Right lobe of liver (tissue), 4 donors: ENCODE measurements at regions not wholly inside any gene's neighbourhood (a gene's known extent, or its start where the extent isn't known, plus 50 kb on each side); places are given as distances from the start of the nearest gene placed in this dataset.

Source experiments
- CTCF ChIP-seq, 4 donors: fragments of 200-600 bp in 3 of 4; fragments of 450-650 bp in 1 of 4; IDR thresholded peaks; one replicate each; pipeline versions ENCODE4 v1.5.1 to v1.8.0; 2016 to 2022; ENCODE audit warnings: antibody characterized with exemption in 4 of 4, mild to moderate bottlenecking in 2 of 4
- POLR2A ChIP-seq: fragments of 450-650 bp; IDR thresholded peaks from one replicate; pipeline ENCODE4 v1.6.1; 2017; ENCODE audit warnings: antibody characterized with exemption, mild to moderate bottlenecking
- donor health status: DM: no; HTN: no; CAD: no.
- donor health status: DM: no; HTN: no; CAD: no.
- donor health status: DM: no; HTN: yes; CAD: no.

DNA sequence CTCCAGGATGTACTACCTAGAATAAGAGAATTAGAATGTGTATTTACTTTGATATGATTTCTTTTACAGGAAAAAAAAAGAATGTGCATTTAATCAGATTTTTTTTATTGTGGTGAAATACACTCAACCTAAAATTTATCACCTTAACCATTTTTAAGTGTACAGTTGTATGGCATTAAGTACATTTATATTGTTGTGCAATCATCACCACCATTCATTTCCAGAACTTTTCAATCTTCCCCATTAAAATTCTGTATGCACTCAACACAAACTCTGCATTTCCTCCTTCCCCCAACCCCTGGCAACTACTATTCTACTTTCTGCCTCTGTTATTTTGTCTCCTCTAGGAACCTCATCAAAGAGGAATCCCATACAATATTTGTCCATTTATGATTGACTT is 66.0 kb upstream of the APC start:
- no peak for TF ChIP-seq CTCF (IDR thresholded peaks at IDR 0.05)
- TF ChIP-seq POLR2A: no peak
